ENCODE measurements at regions not wholly inside any gene's neighbourhood (a gene's known extent, or its start where the extent isn't known, plus 50 kb on each side); places are given as distances from the start of the nearest gene placed in this dataset.

- Histone ChIP-seq H3K9me3 (no peaks in the 10 kb centered on the region), H3K4me1 (ENCODE audit: low read depth) (no peaks in the 10 kb centered on the region), H3K4me3 (no peak overlapping the region), H3K36me3 (ENCODE audit: low read depth) (no peaks in the 10 kb centered on the region)
- DNase-seq (no peak), ATAC-seq (no peak)
- TF ChIP-seq CTCF (IDR thresholded peaks at IDR 0.05) = no peak
- intact Hi-C loops (cut with DNase I, micrococcal nuclease) = no loop called here
These were observed 315.2 kb downstream of the AJAP1 start for GRCh38 chr1:4969556-4970129.

- Histone ChIP-seq H3K4me3 (no peak overlapping the region), H3K4me1 (ENCODE audit: low read depth) (no peaks in the 10 kb centered on the region), H3K36me3 (ENCODE audit: low read depth) (no peaks in the 10 kb centered on the region), H3K9me3 (no peaks in the 10 kb centered on the region)
- no peak for DNase-seq
- ATAC-seq = no peak
- intact Hi-C loops (cut with DNase I, micrococcal nuclease) = no loop called here
- TF ChIP-seq CTCF (IDR thresholded peaks at IDR 0.05) = no peak
These were observed 311.1 kb downstream of the AJAP1 start for GRCh38 chr1:4965346-4966075.

GRCh38 chr1:4964634-4965345 is 310.4 kb downstream of the AJAP1 start:
- Histone ChIP-seq H3K4me3 (no peak overlapping the region), H3K4me1 (ENCODE audit: low read depth) (no peaks in the 10 kb centered on the region), H3K9me3 (no peaks in the 10 kb centered on the region), H3K36me3 (ENCODE audit: low read depth) (no peaks in the 10 kb centered on the region)
- no peak for ATAC-seq
- intact Hi-C loops (cut with DNase I, micrococcal nuclease) = no loop called here
- DNase-seq = no peak
- no peak for TF ChIP-seq CTCF (IDR thresholded peaks at IDR 0.05)

GRCh38 chr1:4963251-4963650 is 308.8 kb downstream of the AJAP1 start:
- H3K4me1 ChIP-seq (ENCODE audit: low read depth) = no peaks in the 10 kb centered on the region
- TF ChIP-seq CTCF (IDR thresholded peaks at IDR 0.05) = no peak
- intact Hi-C loops (cut with DNase I, micrococcal nuclease) = no loop called here
- H3K36me3 ChIP-seq (ENCODE audit: low read depth) = no peaks in the 10 kb centered on the region
- H3K4me3 ChIP-seq = no peak overlapping the region
- no peak for ATAC-seq
- DNase-seq = no peak
- H3K9me3 ChIP-seq = no peaks in the 10 kb centered on the region

- no peaks in the 10 kb centered on the region for H3K36me3 ChIP-seq (ENCODE audit: low read depth)
These were observed 308.4 kb downstream of the AJAP1 start for GRCh38 chr1:4962836-4963235.

More at GRCh38 chr1:4962836-4963235, 308.4 kb downstream of the AJAP1 start:
- no peak overlapping the region for H3K4me3 ChIP-seq
- intact Hi-C loops (cut with DNase I, micrococcal nuclease) = no loop called here
- no peaks in the 10 kb centered on the region for H3K4me1 ChIP-seq (ENCODE audit: low read depth)
- TF ChIP-seq CTCF (IDR thresholded peaks at IDR 0.05) = no peak
- no peaks in the 10 kb centered on the region for H3K9me3 ChIP-seq
- no peak for DNase-seq
- ATAC-seq = no peak

All from mucosa of descending colon (tissue), 3 donors.